VCaP (cell line): ENCODE measurements at regions not wholly inside any gene's neighbourhood (a gene's known extent, or its start where the extent isn't known, plus 50 kb on each side); places are given as distances from the start of the nearest gene placed in this dataset.

ENCODE experiments used
- H3K27ac ChIP-seq: fragments of 450-650 bp; 2 replicates; pipeline ENCODE4 v1.5.1; 2017
- CTCF ChIP-seq: fragments of 450-650 bp; conservative IDR thresholded peaks from 2 replicates; pipeline ENCODE4 v1.5.1; 2017; ENCODE audit warnings: mild to moderate bottlenecking, moderate library complexity

GRCh38 chr5:97788369-97788768 is 605.3 kb upstream of the RIOK2 start:
- TF ChIP-seq CTCF: no peak
- no peak overlapping the region for H3K27ac ChIP-seq

GRCh38 chr5:97797994-97798451 is 615.0 kb upstream of the RIOK2 start:
- TF ChIP-seq CTCF: no peak
- no peak overlapping the region for H3K27ac ChIP-seq

- TF ChIP-seq CTCF: no peak
- no peak overlapping the region for H3K27ac ChIP-seq
Observed at GRCh38 chr5:97801461-97801860, 618.4 kb upstream of the RIOK2 start.

GRCh38 chr5:97820138-97820537 is 637.1 kb upstream of the RIOK2 start:
- TF ChIP-seq CTCF: no peak
- H3K27ac ChIP-seq: no peak overlapping the region

GRCh38 chr5:97832645-97833296 is 649.7 kb upstream of the RIOK2 start:
- TF ChIP-seq CTCF: no peak
- no peak overlapping the region for H3K27ac ChIP-seq

- no peak overlapping the region for H3K27ac ChIP-seq
- TF ChIP-seq CTCF: no peak
Observed at GRCh38 chr5:97834561-97834960, 651.5 kb upstream of the RIOK2 start.

- no peak for TF ChIP-seq CTCF
Observed at GRCh38 chr5:97835112-97835511, 652.1 kb upstream of the RIOK2 start.

More at GRCh38 chr5:97835112-97835511, 652.1 kb upstream of the RIOK2 start:
- H3K27ac ChIP-seq: no peak overlapping the region
